SK-N-SH (cell line): ENCODE measurements at regions not wholly inside any gene's neighbourhood (a gene's known extent, or its start where the extent isn't known, plus 50 kb on each side); places are given as distances from the start of the nearest gene placed in this dataset.

ENCODE experiments used
- CTCF ChIP-seq: fragments of 200-600 bp; sonication (generic); IDR thresholded peaks from 2 replicates; pipeline ENCODE4 v1.6.1; 2017; ENCODE audit warnings: antibody characterized with exemption, mild to moderate bottlenecking, moderate library complexity
- JUND ChIP-seq: IDR thresholded peaks from 2 replicates; pipeline ENCODE4 v1.4.0; 2012
- MXI1 ChIP-seq: IDR thresholded peaks from 2 replicates; pipeline ENCODE4 v1.6.1; 2012; ENCODE audit warnings: mild to moderate bottlenecking, low read depth, low read length, improper control_type of control experiment
- REST ChIP-seq: IDR thresholded peaks from 2 replicates; pipeline ENCODE4 v1.6.1; 2012; ENCODE audit warnings: mild to moderate bottlenecking, low read depth, low read length, moderate library complexity
- RFX5 ChIP-seq: IDR thresholded peaks from 2 replicates; pipeline ENCODE4 v1.6.1; 2012; ENCODE audit warnings: mild to moderate bottlenecking, improper control_type of control experiment, low read length
- SIN3A ChIP-seq: IDR thresholded peaks from 2 replicates; pipeline ENCODE4 v1.6.1; 2012; ENCODE audit warnings: low read depth, mild to moderate bottlenecking, low read length, moderate library complexity, borderline replicate concordance
- TEAD4 ChIP-seq: IDR thresholded peaks from 2 replicates; pipeline ENCODE4 v1.4.0; 2012; ENCODE audit warnings: mild to moderate bottlenecking, borderline replicate concordance; ENCODE audit not compliant: insufficient read depth
- YY1 ChIP-seq: IDR thresholded peaks from 2 replicates; pipeline ENCODE4 v1.4.0; 2012; ENCODE audit warnings: low read depth, mild to moderate bottlenecking

- TF ChIP-seq CTCF (no peak), MXI1 (no peak), TEAD4 (no peak), YY1 (no peak), REST (no peak), SIN3A (no peak), RFX5 (no peak), JUND (no peak)
Measured at GRCh38 chr4:135724421-135724820, 1522.8 kb upstream of the PABPC4L start.
